ENCODE measurements at regions not wholly inside any gene's neighbourhood (a gene's known extent, or its start where the extent isn't known, plus 50 kb on each side); places are given as distances from the start of the nearest gene placed in this dataset.

- no peak for DNase-seq (ENCODE audit: low read depth, low spot score)
Observed at GRCh38 chr22:22418163-22418549, 90.4 kb downstream of the ZNF280B start.

GRCh38 chr22:22418957-22419356 lies 89.6 kb downstream of the ZNF280B start:
- no peak for DNase-seq (ENCODE audit: low read depth, low spot score)

- no peak for DNase-seq (ENCODE audit: low read depth, low spot score)
Observed at GRCh38 chr22:22420580-22420979, 88.0 kb downstream of the ZNF280B start.

GRCh38 chr22:22421392-22421791 lies 87.2 kb downstream of the ZNF280B start:
- DNase-seq (ENCODE audit: low read depth, low spot score): no peak

GRCh38 chr22:22422629-22423112 lies 85.9 kb downstream of the ZNF280B start:
- DNase-seq (ENCODE audit: low read depth, low spot score): peak; percentile 61

- DNase-seq (ENCODE audit: low read depth, low spot score): no peak
Observed at GRCh38 chr22:22423681-22424080, 84.9 kb downstream of the ZNF280B start.

- DNase-seq (ENCODE audit: low read depth, low spot score): no peak
Observed at GRCh38 chr22:22424210-22424800, 84.2 kb downstream of the ZNF280B start.

GRCh38 chr22:22424956-22425355 lies 83.6 kb downstream of the ZNF280B start:
- no peak for DNase-seq (ENCODE audit: low read depth, low spot score)

- no peak for DNase-seq (ENCODE audit: low read depth, low spot score)
Observed at GRCh38 chr22:22425356-22425755, 83.2 kb downstream of the ZNF280B start.

- no peak for DNase-seq (ENCODE audit: low read depth, low spot score)
Observed at GRCh38 chr22:22425783-22426624, 82.5 kb downstream of the ZNF280B start.

- no peak for DNase-seq (ENCODE audit: low read depth, low spot score)
Observed at GRCh38 chr22:22427542-22428065, 80.9 kb downstream of the ZNF280B start.

GRCh38 chr22:22428222-22429098 lies 80.1 kb downstream of the ZNF280B start:
- no peak for DNase-seq (ENCODE audit: low read depth, low spot score)

- no peak for DNase-seq (ENCODE audit: low read depth, low spot score)
Observed at GRCh38 chr22:22429369-22430108, 79.0 kb downstream of the ZNF280B start.

GRCh38 chr22:22430111-22430820 lies 78.3 kb downstream of the ZNF280B start:
- no peak for DNase-seq (ENCODE audit: low read depth, low spot score)

GRCh38 chr22:22431271-22432220 lies 77.0 kb downstream of the ZNF280B start:
- DNase-seq (ENCODE audit: low read depth, low spot score): peak; percentile 67

- no peak for DNase-seq (ENCODE audit: low read depth, low spot score)
Observed at GRCh38 chr22:22432479-22432878, 76.1 kb downstream of the ZNF280B start.

GRCh38 chr22:22432937-22433336 lies 75.6 kb downstream of the ZNF280B start:
- DNase-seq (ENCODE audit: low read depth, low spot score): no peak

- no peak for DNase-seq (ENCODE audit: low read depth, low spot score)
Observed at GRCh38 chr22:22433770-22434169, 74.8 kb downstream of the ZNF280B start.

All from astrocyte of the hippocampus (primary cell).